A549 (cell line): ENCODE measurements at regions not wholly inside any gene's neighbourhood (a gene's known extent, or its start where the extent isn't known, plus 50 kb on each side); places are given as distances from the start of the nearest gene placed in this dataset.

ENCODE experiments used
- CTCF ChIP-seq: fragments of >200 bp; sonication (Bioruptor Twin); formaldehyde crosslinking; IDR thresholded peaks from 3 replicates; pipeline ENCODE4 v1.5.1; 2016
- ELK1 ChIP-seq: fragments of 150-350 bp; IDR thresholded peaks from 2 replicates; pipeline ENCODE4 v1.6.1; 2014; ENCODE audit warnings: low read depth, mild to moderate bottlenecking, low read length
- EP300 ChIP-seq, 2 experiments: fragments of >200 bp; sonication (Bioruptor Twin); formaldehyde crosslinking; IDR thresholded peaks; 2 replicates in 1 of 2; 3 replicates in 1 of 2; pipeline ENCODE4 v1.6.1; 2016 to 2017
- MYC ChIP-seq: IDR thresholded peaks from 2 replicates; pipeline ENCODE4 v1.6.1; 2012; ENCODE audit warnings: mild to moderate bottlenecking, inconsistent platforms, low read length, improper control_type of control experiment, borderline replicate concordance
- REST ChIP-seq: fragments of 200-600 bp; sonication (generic); IDR thresholded peaks from 2 replicates; pipeline ENCODE4 v1.6.1; 2016; ENCODE audit warnings: antibody characterized with exemption, mild to moderate bottlenecking, moderate library complexity
- SMC3 ChIP-seq: fragments of >200 bp; sonication (Bioruptor Twin); formaldehyde crosslinking; IDR thresholded peaks from 3 replicates; pipeline ENCODE4 v1.6.1; 2018; ENCODE audit warnings: inconsistent platforms

GRCh38 chr10:57098146-57098545, 737.1 kb upstream of the ZWINT start:
- TF ChIP-seq EP300 (IDR thresholded peaks at IDR 0.05), result no peak
- TF ChIP-seq CTCF, result no peak
- no peak for TF ChIP-seq SMC3
- TF ChIP-seq MYC, result no peak
- TF ChIP-seq ELK1, result no peak
- no peak for TF ChIP-seq REST
